Stimulated activated naive CD4-positive, alpha-beta T cell (primary cell): ENCODE measurements at regions not wholly inside any gene's neighbourhood (a gene's known extent, or its start where the extent isn't known, plus 50 kb on each side); places are given as distances from the start of the nearest gene placed in this dataset.

Experiments
- DNase-seq, 6 experiments: peaks; one replicate each; lab custom pipeline; 2025; lab: John Stamatoyannopoulos, UW

DNA sequence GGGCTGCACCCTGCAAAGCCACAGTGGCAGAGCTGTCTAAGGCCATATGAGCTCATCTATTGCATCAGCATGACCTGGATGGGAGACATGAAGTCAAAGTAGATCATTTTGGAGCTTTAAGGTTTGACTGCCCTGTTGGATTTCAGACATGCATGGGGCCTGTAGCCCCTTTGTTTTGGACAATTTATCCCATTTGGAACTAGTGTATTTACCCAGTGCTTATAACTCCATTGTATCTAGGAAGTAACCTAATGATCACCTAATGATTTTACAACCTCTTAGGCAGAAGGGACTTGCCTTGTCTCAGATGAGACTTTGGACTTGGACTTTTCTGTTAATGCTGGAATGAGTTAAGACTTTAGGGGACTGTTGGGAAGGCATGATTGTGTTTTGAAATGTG lies 575.4 kb downstream of the EPM2A start:
- no peak for DNase-seq

GRCh38 chr6:145161501-145161900 lies 573.8 kb downstream of the EPM2A start:
- no peak for DNase-seq

GRCh38 chr6:145169726-145170224 lies 565.5 kb downstream of the EPM2A start:
- no peak for DNase-seq

DNA sequence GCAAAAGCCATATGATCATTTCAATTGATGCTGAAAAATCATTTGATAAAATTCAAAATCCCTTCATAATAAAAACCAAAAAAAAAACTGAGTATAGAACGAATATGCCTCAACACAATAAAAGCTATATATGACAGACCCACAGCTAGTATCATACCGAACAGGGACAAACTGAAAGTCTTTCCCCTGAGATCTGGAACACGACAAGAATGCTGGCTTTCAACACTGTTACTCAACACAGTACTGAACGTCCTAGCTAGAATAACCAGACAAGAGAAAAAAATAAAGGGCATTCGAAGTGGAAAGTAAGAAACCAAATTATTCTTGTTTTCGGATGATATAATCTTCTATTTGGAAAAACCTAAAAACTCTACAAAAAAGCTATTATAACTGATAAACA lies 559.9 kb downstream of the EPM2A start:
- DNase-seq = no peak

DNA sequence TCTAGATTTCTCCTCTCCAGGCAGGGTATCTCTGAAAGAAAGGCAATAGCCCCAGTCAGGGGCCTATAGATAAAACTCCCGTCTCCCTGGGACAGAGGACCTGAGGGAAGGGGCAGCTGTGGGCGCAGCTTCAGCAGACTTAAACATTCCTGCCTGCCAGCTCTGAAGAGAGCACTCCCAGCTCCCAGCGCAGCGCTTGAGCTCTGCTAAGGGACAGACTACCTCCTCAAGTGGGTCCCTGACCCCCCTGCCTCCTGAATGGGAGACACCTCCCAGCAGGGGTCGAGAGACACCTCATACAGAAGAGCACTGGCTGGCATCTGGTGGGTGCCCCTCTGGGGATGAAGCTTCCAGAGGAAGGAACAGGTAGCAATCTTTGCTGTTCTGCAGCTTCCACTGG lies 556.9 kb downstream of the EPM2A start:
- DNase-seq = no peak

- no peak for DNase-seq
These were observed 547.7 kb downstream of the EPM2A start for GRCh38 chr6:145187491-145188206.

DNA sequence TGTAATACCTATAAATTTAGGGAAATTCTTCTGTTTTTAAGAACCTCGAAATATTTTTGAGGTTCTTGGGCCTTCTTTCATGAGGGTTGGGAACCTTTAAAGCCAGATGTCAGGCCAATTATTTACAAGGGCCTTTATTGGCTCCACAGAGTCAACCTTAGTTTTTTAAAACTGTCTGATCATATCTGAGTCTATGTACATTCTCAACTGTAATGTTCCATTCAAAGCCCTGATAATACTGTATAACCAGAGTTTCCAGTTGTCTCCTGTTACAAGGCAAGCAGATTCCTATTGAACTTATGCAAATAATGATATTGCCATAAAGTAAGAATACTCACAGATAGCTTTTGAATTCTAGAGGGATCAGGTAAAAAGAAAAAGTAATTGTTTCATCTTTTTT lies 545.5 kb downstream of the EPM2A start:
- DNase-seq = no peak

DNA sequence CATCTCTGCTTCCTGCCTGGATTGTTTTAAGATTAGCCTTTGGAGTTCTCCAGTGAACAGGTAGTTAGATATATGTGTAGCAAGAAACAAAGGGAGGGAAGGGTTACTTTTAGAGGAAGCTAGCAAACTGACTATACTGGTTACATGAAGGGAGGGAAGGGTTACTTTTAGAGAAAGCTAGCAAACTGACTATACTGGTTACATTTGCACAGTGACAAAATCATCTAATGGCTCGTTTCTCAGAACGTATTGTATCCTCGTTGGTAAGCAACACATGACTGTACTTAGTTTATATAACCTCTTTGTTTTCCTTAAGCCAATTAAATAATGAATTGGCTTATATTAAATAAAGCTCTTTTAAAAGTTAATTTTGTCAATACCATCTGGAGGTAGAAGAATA lies 540.9 kb downstream of the EPM2A start:
- DNase-seq = no peak

GRCh38 chr6:145199961-145200360 lies 535.4 kb downstream of the EPM2A start:
- DNase-seq = no peak

- DNase-seq = no peak
These were observed 531.0 kb downstream of the EPM2A start for GRCh38 chr6:145204301-145204700.

DNA sequence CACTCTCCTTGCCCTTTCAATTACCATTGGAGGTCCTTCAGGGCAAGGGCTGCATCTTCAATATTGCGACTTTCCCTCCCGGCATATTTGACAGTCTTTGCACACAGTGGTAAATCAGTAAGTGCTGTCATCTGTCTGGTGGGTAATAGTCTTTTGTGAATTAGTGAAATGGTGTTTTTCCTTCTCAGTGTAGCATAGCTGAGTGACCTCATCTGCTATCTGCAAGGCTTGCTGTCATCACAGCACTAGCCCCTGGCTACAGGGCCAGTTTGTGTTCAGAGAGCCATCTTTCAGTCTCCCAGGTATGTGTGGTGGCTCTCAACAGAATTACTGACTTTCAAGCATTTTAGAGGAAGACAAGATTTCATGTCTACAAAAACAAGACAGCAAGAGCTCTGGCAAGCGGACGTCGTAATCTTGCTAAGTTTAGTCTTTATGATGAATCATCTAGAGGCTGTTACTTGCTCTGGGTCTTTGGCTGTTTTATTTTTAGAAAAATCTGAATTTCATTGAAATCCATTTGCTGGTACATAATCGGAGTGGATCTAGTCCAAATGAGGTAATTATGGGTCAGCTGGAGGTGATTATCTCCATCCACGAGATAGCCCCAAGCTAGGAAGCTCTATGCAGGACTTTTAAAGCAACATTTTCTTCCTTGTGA lies 528.9 kb downstream of the EPM2A start:
- DNase-seq = no peak

- DNase-seq = no peak
These were observed 526.8 kb downstream of the EPM2A start for GRCh38 chr6:145208474-145208873.

DNA sequence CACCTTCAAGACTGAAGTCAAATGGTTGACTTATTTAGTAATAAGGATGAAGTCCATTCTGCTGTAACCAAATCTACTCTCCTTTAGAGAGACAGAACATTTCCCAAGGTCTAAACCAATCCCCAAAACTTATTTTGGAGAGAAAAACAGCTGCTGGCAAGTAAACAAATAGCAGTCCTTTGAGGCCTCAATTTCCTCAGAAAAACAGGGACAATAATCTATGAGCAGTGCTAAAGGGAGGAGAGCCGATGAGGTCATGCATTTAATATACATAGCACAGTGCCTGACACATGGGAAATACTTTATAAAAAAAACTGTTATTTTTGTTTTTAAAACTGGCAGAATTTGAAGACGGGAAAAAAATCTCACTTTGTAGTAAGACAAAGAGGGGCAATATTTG lies 526.0 kb downstream of the EPM2A start:
- no peak for DNase-seq

DNA sequence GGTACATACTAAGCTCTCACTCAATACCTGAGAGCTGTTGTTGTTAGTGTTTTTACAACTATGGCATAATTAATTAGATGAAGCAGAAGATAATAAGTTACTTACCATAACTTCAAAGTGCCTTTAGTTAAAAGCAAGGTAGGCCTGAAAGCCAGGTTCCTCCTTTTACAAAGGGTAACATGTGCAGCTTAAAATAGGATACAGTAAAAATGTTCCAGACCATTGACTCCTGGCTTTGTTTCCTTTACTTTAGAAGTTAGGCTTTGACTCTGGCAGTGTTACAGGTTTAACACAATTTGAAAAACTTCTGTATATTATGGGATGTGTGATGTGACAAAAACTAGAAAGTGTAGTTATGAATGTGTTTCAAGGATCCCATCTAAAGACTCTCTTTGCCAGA lies 522.5 kb downstream of the EPM2A start:
- DNase-seq = no peak

DNA sequence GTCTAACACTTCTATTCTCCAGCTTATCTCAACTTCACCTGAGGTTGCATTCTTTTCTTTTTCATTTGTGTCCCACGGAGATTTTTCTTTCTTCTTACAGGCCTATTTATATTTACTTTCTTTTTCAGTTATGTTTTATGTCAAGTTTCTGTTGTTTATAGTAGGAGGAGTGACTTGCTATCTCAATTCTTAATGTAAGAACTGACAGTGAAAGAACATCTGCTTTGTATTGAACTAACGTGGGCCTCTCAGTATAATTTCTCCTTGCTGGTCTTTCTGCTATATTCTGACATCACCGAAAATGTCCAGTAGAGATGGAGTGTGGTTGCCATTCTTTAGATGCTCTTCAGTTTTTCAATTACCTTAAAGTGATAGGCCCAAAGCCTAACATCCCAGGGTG lies 521.7 kb downstream of the EPM2A start:
- no peak for DNase-seq

- DNase-seq = peak in 1 of 6 experiments; percentile 0
These were observed 520.8 kb downstream of the EPM2A start for GRCh38 chr6:145214570-145214969.

DNA sequence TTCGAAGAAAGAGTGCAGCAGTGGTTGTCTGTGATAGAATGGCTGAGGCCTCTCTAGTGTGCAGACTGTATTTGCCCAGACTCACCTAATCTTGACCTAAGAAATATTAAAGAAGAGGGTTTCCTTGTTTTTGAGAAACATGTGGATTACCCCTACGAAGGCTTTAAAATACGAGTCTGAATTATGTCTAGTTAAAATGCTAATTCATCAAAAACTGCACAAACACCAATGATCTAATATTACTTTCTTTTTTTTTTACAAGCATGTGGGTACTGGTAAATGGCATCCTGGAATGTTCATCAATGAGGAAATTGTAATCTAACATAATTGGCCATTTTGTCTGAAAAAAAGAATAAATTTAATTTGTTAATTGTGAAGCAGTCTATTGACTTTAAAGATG lies 510.9 kb downstream of the EPM2A start:
- no peak for DNase-seq

GRCh38 chr6:145225500-145225899 lies 509.8 kb downstream of the EPM2A start:
- DNase-seq = no peak

- no peak for DNase-seq
These were observed 507.7 kb downstream of the EPM2A start for GRCh38 chr6:145227593-145227992.

DNA sequence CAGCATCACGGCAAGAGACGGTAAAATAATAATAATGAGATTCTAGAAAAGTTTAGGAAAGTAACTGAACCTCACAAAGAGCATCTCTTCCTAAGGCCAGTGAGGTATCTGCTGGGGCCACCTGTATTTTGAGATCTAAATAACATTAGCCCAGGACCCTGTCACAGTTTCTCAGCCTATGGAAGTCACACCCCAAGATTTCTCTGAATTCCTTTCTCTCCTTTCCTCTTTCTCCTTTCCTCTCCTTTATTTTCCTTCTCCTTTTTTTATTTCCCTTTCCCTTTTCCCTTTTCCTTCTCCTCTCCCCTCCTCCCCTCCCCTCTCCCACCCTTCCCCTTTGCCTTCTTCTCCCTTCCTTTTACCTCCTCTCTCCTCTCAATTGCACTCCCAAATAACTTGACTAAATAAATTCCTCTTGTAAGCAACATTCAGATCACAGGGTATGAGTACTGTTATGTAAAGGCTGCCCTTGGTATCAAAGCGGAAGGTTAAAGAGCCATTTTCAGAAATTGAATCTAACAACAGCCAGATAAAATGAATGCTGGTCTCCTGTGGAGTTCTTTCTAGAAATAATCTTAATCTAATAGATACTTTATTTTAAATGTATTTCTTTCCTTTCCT lies 506.2 kb downstream of the EPM2A start:
- no peak for DNase-seq

DNA sequence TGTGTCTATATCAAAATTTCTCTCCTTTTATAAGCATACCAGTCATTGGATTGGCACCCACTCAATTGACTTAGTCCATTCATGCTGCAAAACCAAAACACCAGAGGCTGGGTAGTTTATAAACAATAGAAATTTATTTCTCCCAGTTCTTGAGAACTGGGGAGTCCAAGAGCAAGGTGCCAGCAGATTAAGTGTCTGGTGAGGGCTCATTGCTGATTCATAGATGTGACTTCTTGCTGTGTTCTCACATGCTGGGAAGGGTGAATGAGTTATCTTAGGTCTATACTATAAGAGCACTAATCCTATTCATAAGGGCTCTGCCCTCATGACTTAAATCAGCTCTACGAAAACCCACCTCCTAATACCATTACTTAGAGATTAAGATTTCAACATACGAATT lies 501.4 kb downstream of the EPM2A start:
- DNase-seq = no peak

GRCh38 chr6:145235207-145235606 lies 500.1 kb downstream of the EPM2A start:
- DNase-seq = no peak

GRCh38 chr6:145238787-145239186 lies 496.5 kb downstream of the EPM2A start:
- no peak for DNase-seq
